ENCODE measurements at regions not wholly inside any gene's neighbourhood (a gene's known extent, or its start where the extent isn't known, plus 50 kb on each side); places are given as distances from the start of the nearest gene placed in this dataset.

- TF ChIP-seq CTCF (IDR thresholded peaks at IDR 0.05) (no peak), POLR2A (IDR thresholded peaks at IDR 0.05) (no peak)
These were observed 374.6 kb upstream of the ARID1B start for GRCh38 chr6:156402628-156403027.
